Liver (tissue), 2 donors: ENCODE measurements at regions not wholly inside any gene's neighbourhood (a gene's known extent, or its start where the extent isn't known, plus 50 kb on each side); places are given as distances from the start of the nearest gene placed in this dataset.

Experiments
- YY1 ChIP-seq: IDR thresholded peaks from 2 replicates; pipeline ENCODE4 v1.6.1; 2016; ENCODE audit warnings: antibody characterized with exemption, mild to moderate bottlenecking
- TF ChIP-seq, protein P1 (sequence below): fragments of 150-350 bp; IDR thresholded peaks from 2 replicates; pipeline ENCODE4 v1.5.1; 2017; ENCODE audit warnings: improper control_type of control experiment, low read depth, low read length; ENCODE audit not compliant: missing input control
- TF ChIP-seq, protein P2 (sequence below): IDR thresholded peaks from 2 replicates; pipeline ENCODE4 v1.6.1; 2016; ENCODE audit warnings: antibody characterized with exemption
- donor health status: healthy.

DNA sequence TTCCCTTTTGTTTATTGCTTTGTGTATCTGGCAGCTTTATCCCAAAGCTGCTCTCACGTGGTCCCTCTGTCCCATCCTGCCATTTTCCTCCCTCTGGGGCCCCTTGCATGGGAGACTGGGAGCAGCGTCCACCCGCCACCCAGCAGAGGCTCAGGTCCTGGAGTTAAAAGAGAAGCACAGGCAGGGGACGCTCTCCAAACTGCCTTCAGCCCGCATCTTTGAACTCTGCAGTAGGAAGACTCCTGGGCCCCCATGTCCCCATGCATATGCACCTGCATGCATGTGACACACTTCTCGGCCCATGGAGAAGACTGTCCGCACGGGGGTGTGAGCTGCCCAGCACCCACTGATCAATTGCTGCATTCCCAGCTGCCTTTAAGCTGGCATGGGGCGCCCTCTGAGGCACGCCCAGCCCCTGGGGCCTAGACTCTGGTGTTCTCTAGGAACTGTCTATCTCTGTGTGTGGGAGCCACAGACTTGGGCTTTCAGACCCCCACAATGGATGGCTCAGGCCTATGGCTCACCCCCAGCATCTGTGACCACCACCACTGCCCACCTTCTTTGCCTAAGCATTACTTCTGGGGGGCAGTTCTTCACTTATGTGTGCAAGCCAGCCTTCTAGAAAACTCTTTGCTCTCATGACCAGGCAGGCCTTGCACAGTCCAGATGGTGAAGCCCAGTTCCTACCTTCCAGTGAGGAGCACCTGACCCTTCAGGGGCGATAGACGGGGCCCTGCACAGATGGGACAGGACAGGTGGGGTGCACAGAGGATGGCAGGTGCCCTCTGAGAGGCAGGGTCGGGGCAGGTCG, 96.1 kb upstream of the DIO3 start:
- TF ChIP-seq, protein P1, sequence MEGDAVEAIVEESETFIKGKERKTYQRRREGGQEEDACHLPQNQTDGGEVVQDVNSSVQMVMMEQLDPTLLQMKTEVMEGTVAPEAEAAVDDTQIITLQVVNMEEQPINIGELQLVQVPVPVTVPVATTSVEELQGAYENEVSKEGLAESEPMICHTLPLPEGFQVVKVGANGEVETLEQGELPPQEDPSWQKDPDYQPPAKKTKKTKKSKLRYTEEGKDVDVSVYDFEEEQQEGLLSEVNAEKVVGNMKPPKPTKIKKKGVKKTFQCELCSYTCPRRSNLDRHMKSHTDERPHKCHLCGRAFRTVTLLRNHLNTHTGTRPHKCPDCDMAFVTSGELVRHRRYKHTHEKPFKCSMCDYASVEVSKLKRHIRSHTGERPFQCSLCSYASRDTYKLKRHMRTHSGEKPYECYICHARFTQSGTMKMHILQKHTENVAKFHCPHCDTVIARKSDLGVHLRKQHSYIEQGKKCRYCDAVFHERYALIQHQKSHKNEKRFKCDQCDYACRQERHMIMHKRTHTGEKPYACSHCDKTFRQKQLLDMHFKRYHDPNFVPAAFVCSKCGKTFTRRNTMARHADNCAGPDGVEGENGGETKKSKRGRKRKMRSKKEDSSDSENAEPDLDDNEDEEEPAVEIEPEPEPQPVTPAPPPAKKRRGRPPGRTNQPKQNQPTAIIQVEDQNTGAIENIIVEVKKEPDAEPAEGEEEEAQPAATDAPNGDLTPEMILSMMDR: no peak
- no peak for TF ChIP-seq YY1
- TF ChIP-seq, protein P2, sequence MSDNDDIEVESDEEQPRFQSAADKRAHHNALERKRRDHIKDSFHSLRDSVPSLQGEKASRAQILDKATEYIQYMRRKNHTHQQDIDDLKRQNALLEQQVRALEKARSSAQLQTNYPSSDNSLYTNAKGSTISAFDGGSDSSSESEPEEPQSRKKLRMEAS: no peak
